GM12878 (cell line): ENCODE measurements at regions not wholly inside any gene's neighbourhood (a gene's known extent, or its start where the extent isn't known, plus 50 kb on each side); places are given as distances from the start of the nearest gene placed in this dataset.

Experiments
- ATAC-seq: fragments of 200-7000 bp; cut with Tn5 transposase; 3 replicates; pipeline ENCODE4 v1.9.1; 2020; ENCODE audit warnings: mild to moderate bottlenecking, moderate library complexity
- BruUV-seq: library from RNA; stranded (reverse); fragments of 400-500 nt; replicated peaks from 2 replicates; lab custom pipeline; 2021; lab: Mats Ljungman, UMichigan
- CTCF ChIA-PET: fragments of 300-600 bp; sonication (Branson Sonifier 250); formaldehyde crosslinking; extraction: SDS; loops from one replicate; lab custom pipeline; 2021; ENCODE audit warnings: inconsistent platforms; lab: Yijun Ruan, JAX
- POLR2A ChIA-PET: fragments of 350-600 bp; formaldehyde crosslinking; extraction: SDS; loops from one replicate; lab custom pipeline; 2021; ENCODE audit warnings: inconsistent platforms; lab: Charles Lee
- RAD21 ChIA-PET: fragments of 300-600 bp; sonication (Branson Sonifier 250); formaldehyde crosslinking; loops from one replicate; lab custom pipeline; 2023; ENCODE audit warnings: antibody characterized with exemption; ENCODE audit not compliant: unreplicated experiment; lab: Charles Lee
- SMC1A ChIA-PET: fragments of 300-600 bp; sonication (Branson Sonifier 250); formaldehyde crosslinking; loops from one replicate; lab custom pipeline; 2023; ENCODE audit not compliant: unreplicated experiment, uncharacterized antibody; lab: Charles Lee
- DNase-seq: peaks from one replicate; pipeline ENCODE4 v3.0.0-alpha.2; 2011; ENCODE audit warnings: low read depth, low spot score
- FAIRE-seq: peaks from 3 replicates; lab custom pipeline; 2011; peaks lifted over from hg19 to GRCh38; lab: Jason Lieb, UNC
- H2AFZ ChIP-seq: 2 replicates; pipeline ENCODE4 v1.6.0; 2011; ENCODE audit warnings: low read depth, low read length, control low read depth; ENCODE audit not compliant: control insufficient read depth
- H3K27ac ChIP-seq: 2 replicates; pipeline ENCODE4 v1.5.1; 2011; ENCODE audit warnings: control low read depth; ENCODE audit not compliant: control insufficient read depth, insufficient read depth
- H3K27me3 ChIP-seq, 2 experiments: replicated peaks in 1 of 2; 2 replicates each; pipeline versions ENCODE4 v1.6.0 to v1.6.1; 2011; ENCODE audit warnings: low read length in 1 of 2; ENCODE audit not compliant: control insufficient read depth in 2 of 2, insufficient read depth in 2 of 2
- H3K36me3 ChIP-seq, 2 experiments: 2 replicates each; pipeline ENCODE4 v1.5.1; 2011; ENCODE audit warnings: low read length in 1 of 2; ENCODE audit not compliant: control insufficient read depth in 2 of 2, insufficient read depth in 2 of 2
- H3K4me1 ChIP-seq: 2 replicates; pipeline ENCODE4 v1.6.1; 2011; ENCODE audit warnings: mild to moderate bottlenecking, low read length, moderate library complexity, mixed read lengths; ENCODE audit not compliant: control insufficient read depth, insufficient read depth
- H3K4me2 ChIP-seq: 2 replicates; pipeline ENCODE4 v1.6.0; 2011; ENCODE audit warnings: control low read depth; ENCODE audit not compliant: control insufficient read depth, insufficient read depth
- H3K4me3 ChIP-seq: fragments of 200-600 bp; sonication (generic); 2 replicates; pipeline ENCODE4 v1.5.1; 2016
- H3K79me2 ChIP-seq: 2 replicates; pipeline ENCODE4 v1.6.0; 2011; ENCODE audit warnings: low read length; ENCODE audit not compliant: control insufficient read depth, insufficient read depth
- H3K9ac ChIP-seq: 2 replicates; pipeline ENCODE4 v1.8.0; 2011; ENCODE audit warnings: low read length, control low read depth, mixed read lengths; ENCODE audit not compliant: control insufficient read depth, insufficient read depth
- H3K9me3 ChIP-seq: replicated peaks from 3 replicates; pipeline ENCODE4 v1.5.1; 2011; ENCODE audit warnings: mild to moderate bottlenecking, low read length; ENCODE audit not compliant: control insufficient read depth, insufficient read depth
- H4K20me1 ChIP-seq: 2 replicates; pipeline ENCODE4 v1.6.0; 2011; ENCODE audit not compliant: control insufficient read depth, insufficient read depth
- EP300 ChIP-seq, 2 experiments: fragments of 150-350 bp in 1 of 2; IDR thresholded peaks; 2 replicates each; pipeline ENCODE4 v1.6.1; 2011 to 2012; ENCODE audit warnings: low read depth in 2 of 2, low read length in 2 of 2, borderline replicate concordance in 1 of 2, improper control_type of control experiment in 1 of 2, inconsistent platforms in 1 of 2; ENCODE audit not compliant: control insufficient read depth in 1 of 2
- ESRRA ChIP-seq: IDR thresholded peaks from 2 replicates; pipeline ENCODE4 v1.6.1; 2012; ENCODE audit warnings: mild to moderate bottlenecking, low read length, improper control_type of control experiment
- GABPA ChIP-seq: IDR thresholded peaks from 2 replicates; pipeline ENCODE4 v1.6.1; 2014; ENCODE audit warnings: antibody characterized with exemption, low read depth, mild to moderate bottlenecking, inconsistent platforms
- GATAD2B ChIP-seq: fragments of 450-650 bp; conservative IDR thresholded peaks from 2 replicates; pipeline ENCODE4 v1.6.1; 2017; ENCODE audit warnings: low read depth, mild to moderate bottlenecking, moderate library complexity
- NFIC ChIP-seq: IDR thresholded peaks from 2 replicates; pipeline ENCODE4 v1.6.1; 2012; ENCODE audit warnings: low read depth, mild to moderate bottlenecking, inconsistent platforms, low read length, moderate library complexity
- NR2C2 ChIP-seq: IDR thresholded peaks from 2 replicates; pipeline ENCODE4 v1.6.1; 2011; ENCODE audit warnings: borderline replicate concordance, low read depth; ENCODE audit not compliant: control insufficient read depth, insufficient read length
- RAD21 ChIP-seq: IDR thresholded peaks from 2 replicates; pipeline ENCODE4 v1.6.1; 2011; ENCODE audit warnings: mild to moderate bottlenecking, low read depth, low read length, moderate library complexity; ENCODE audit not compliant: insufficient read depth
- RB1 ChIP-seq: fragments of 450-650 bp; formaldehyde crosslinking; IDR thresholded peaks from 2 replicates; pipeline ENCODE4 v1.6.1; 2017; ENCODE audit warnings: mild to moderate bottlenecking, borderline replicate concordance
- SIX5 ChIP-seq: IDR thresholded peaks from 2 replicates; pipeline ENCODE4 v1.6.1; 2011; ENCODE audit warnings: mild to moderate bottlenecking, low read depth, low read length, moderate library complexity; ENCODE audit not compliant: severe bottlenecking
- WGBS: methylation state at CpG from one replicate; pipeline ENCODE4 v1.1.6; 2016; ENCODE audit warnings: low lambda C conversion rate; ENCODE audit not compliant: insufficient replicate concordance, insufficient coverage; ENCODE audit errors: missing lambda C conversion rate; 5-methylcytosine and 5-hydroxymethylcytosine counted together
- in situ Hi-C: fragments of 300-500 bp; cut with MboI; formaldehyde crosslinking; loops from 9 replicates; pipeline ENCODE4 v1.14.3; 2018; ENCODE audit warnings: mixed read lengths
- intact Hi-C: fragments of 100-400 bp; cut with micrococcal nuclease; formaldehyde crosslinking; loops from one replicate; pipeline ENCODE4 v1.14.2; 2022; ENCODE audit not compliant: unreplicated experiment
- TF ChIP-seq, protein P1 (sequence below): IDR thresholded peaks from 2 replicates; pipeline ENCODE4 v1.6.1; 2011; ENCODE audit warnings: mild to moderate bottlenecking, low read depth, low read length, moderate library complexity; ENCODE audit not compliant: insufficient replicate concordance
- TF ChIP-seq, protein P2 (sequence below): IDR thresholded peaks from 2 replicates; pipeline ENCODE4 v1.6.1; 2012; ENCODE audit warnings: low read depth, low read length, improper control_type of control experiment
- TF ChIP-seq, protein P3 (sequence below): fragments of 450-650 bp; IDR thresholded peaks from 2 replicates; pipeline ENCODE4 v1.6.1; 2017; ENCODE audit warnings: borderline replicate concordance
- TF ChIP-seq, protein P4 (sequence below): IDR thresholded peaks from 2 replicates; pipeline ENCODE4 v1.6.1; 2011; ENCODE audit warnings: borderline replicate concordance, low read depth, mild to moderate bottlenecking, moderate library complexity, low read length; ENCODE audit not compliant: insufficient read depth, poor library complexity, severe bottlenecking

DNA sequence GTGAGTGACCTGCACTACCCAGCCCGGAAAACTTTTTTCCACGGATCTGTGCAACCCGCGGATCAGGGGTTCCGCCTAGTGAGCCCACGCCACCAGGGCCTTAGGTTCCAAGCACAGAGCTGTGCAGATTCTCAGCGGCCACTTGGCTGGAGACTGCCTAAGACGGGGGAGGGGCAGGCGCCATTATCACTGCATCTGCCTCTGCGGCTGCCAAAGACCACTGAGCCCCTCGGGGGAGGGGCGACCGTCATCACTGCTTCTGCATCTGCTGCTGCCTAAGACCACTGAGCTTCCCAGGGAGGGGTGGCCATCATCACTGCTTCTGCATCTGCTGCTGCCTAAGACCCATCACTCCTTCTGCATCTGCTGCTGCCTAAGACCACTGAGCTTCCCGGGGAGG lies 460.2 kb downstream of the OCA2 start:
- Histone ChIP-seq H3K79me2 (no peaks in the 10 kb centered on the region), H3K27ac (no peak overlapping the region), H3K4me2 (no peak overlapping the region), H3K9ac (no peak overlapping the region), H2AFZ (no peak overlapping the region), H3K36me3 (no peaks in the 10 kb centered on the region), H3K4me3 (no peak overlapping the region), H3K9me3 (no peaks in the 10 kb centered on the region; the same call in 2 of the 3 replicates), H4K20me1 (no peaks in the 10 kb centered on the region), H3K27me3 (no peaks in the 10 kb centered on the region), H3K4me1 (no peaks in the 10 kb centered on the region)
- 77% methylated on average over 14 of the region's 14 CpGs for WGBS
- no peak for DNase-seq
- ChIA-PET RAD21 (no interaction called here), POLR2A (no interaction called here), CTCF (no interaction called here), SMC1A (no interaction called here)
- intact Hi-C loops (no loop called here), in situ Hi-C loops (no loop called here)
- no peak for ATAC-seq
- TF ChIP-seq RB1 (no peak), GATAD2B (no peak), ESRRA (no peak), EP300 (IDR thresholded peaks at IDR 0.05; ENCODE audit: borderline replicate concordance in 1 of 2, control insufficient read depth in 1 of 2, low read depth in 2 of 2, low read length in 2 of 2) (no peak), NFIC (no peak)
- TF ChIP-seq, protein P1, sequence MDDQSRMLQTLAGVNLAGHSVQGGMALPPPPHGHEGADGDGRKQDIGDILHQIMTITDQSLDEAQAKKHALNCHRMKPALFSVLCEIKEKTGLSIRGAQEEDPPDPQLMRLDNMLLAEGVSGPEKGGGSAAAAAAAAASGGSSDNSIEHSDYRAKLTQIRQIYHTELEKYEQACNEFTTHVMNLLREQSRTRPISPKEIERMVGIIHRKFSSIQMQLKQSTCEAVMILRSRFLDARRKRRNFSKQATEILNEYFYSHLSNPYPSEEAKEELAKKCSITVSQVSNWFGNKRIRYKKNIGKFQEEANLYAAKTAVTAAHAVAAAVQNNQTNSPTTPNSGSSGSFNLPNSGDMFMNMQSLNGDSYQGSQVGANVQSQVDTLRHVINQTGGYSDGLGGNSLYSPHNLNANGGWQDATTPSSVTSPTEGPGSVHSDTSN = no peak
- FAIRE-seq = no peak
- no TSS peak for BruUV-seq

DNA sequence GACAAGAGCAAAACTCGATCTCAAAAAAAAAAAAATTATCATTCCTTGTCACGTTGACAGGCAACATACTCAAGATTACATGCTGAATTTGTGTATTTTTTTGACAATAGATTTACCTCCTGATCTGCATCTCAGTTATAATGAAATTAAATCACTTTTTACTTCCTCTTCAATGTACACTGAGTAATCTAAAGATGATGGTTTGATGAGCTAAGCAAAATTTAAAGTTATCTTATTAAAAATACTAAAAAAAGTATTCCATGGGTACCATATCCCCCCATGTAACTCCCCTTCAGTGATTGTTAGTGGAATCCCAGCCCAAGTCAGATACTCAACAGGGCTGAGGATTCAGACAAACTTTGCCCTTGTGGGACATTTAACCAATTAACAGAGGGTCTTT lies 463.2 kb downstream of the OCA2 start:
- no peaks in the 10 kb centered on the region for H3K4me1 ChIP-seq
- FAIRE-seq (no peak), DNase-seq (no peak), ATAC-seq (no peak)
- no peaks in the 10 kb centered on the region for H3K36me3 ChIP-seq
- ChIA-PET RAD21 (no interaction called here), SMC1A (no interaction called here), CTCF (no interaction called here), POLR2A (no interaction called here)
- H3K4me2 ChIP-seq = no peak overlapping the region
- no peaks in the 10 kb centered on the region for H3K27me3 ChIP-seq
- WGBS = 36% methylated on average over 2 of the region's 2 CpGs
- no peaks in the 10 kb centered on the region for H3K79me2 ChIP-seq
- no peak overlapping the region for H2AFZ ChIP-seq
- TF ChIP-seq RAD21 = no peak
- no peak for TF ChIP-seq GABPA
- no peak for TF ChIP-seq ESRRA
- TF ChIP-seq NR2C2 = no peak
- no peak for TF ChIP-seq SIX5
- TF ChIP-seq, protein P2, sequence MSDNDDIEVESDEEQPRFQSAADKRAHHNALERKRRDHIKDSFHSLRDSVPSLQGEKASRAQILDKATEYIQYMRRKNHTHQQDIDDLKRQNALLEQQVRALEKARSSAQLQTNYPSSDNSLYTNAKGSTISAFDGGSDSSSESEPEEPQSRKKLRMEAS = no peak
- TF ChIP-seq, protein P3, sequence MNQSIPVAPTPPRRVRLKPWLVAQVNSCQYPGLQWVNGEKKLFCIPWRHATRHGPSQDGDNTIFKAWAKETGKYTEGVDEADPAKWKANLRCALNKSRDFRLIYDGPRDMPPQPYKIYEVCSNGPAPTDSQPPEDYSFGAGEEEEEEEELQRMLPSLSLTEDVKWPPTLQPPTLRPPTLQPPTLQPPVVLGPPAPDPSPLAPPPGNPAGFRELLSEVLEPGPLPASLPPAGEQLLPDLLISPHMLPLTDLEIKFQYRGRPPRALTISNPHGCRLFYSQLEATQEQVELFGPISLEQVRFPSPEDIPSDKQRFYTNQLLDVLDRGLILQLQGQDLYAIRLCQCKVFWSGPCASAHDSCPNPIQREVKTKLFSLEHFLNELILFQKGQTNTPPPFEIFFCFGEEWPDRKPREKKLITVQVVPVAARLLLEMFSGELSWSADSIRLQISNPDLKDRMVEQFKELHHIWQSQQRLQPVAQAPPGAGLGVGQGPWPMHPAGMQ = no peak
- TF ChIP-seq, protein P4, sequence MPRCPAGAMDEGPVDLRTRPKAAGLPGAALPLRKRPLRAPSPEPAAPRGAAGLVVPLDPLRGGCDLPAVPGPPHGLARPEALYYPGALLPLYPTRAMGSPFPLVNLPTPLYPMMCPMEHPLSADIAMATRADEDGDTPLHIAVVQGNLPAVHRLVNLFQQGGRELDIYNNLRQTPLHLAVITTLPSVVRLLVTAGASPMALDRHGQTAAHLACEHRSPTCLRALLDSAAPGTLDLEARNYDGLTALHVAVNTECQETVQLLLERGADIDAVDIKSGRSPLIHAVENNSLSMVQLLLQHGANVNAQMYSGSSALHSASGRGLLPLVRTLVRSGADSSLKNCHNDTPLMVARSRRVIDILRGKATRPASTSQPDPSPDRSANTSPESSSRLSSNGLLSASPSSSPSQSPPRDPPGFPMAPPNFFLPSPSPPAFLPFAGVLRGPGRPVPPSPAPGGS = no peak
- no peak overlapping the region for H3K4me3 ChIP-seq
- in situ Hi-C loops = no loop called here
- H3K27ac ChIP-seq = no peak overlapping the region
- H4K20me1 ChIP-seq = no peaks in the 10 kb centered on the region
- intact Hi-C loops = no loop called here
- H3K9me3 ChIP-seq = no peaks in the 10 kb centered on the region; the same call in 2 of the 3 replicates
- BruUV-seq = no TSS peak
- no peak overlapping the region for H3K9ac ChIP-seq
